VCaP (cell line): ENCODE measurements at regions not wholly inside any gene's neighbourhood (a gene's known extent, or its start where the extent isn't known, plus 50 kb on each side); places are given as distances from the start of the nearest gene placed in this dataset.

ENCODE experiments used
- H3K27ac ChIP-seq: fragments of 450-650 bp; 2 replicates; pipeline ENCODE4 v1.5.1; 2017
- CTCF ChIP-seq: fragments of 450-650 bp; conservative IDR thresholded peaks from 2 replicates; pipeline ENCODE4 v1.5.1; 2017; ENCODE audit warnings: mild to moderate bottlenecking, moderate library complexity

- H3K27ac ChIP-seq, result no peak overlapping the region
- TF ChIP-seq CTCF, result no peak
Observed at GRCh38 chr18:77803024-77803423, 553.4 kb downstream of the GALR1 start.

DNA sequence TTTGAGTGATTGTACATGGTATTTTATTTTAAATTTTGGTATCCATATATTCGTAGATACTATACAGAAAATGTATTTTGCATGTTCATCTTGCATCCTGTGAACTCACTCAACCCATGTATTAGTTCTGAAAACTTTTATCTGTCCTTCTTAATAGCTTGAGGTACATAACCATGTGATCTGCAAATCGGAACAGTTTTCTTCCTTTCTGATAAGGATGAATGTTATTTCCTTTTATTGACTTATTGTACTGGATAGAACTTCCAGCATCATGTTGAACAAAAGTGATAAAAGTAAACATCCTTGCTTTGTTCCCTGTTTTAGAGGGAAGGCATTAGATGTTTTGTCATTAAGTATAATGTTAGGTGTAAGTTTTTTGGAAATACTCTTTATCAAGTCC is 554.7 kb downstream of the GALR1 start:
- no peak overlapping the region for H3K27ac ChIP-seq
- no peak for TF ChIP-seq CTCF

DNA sequence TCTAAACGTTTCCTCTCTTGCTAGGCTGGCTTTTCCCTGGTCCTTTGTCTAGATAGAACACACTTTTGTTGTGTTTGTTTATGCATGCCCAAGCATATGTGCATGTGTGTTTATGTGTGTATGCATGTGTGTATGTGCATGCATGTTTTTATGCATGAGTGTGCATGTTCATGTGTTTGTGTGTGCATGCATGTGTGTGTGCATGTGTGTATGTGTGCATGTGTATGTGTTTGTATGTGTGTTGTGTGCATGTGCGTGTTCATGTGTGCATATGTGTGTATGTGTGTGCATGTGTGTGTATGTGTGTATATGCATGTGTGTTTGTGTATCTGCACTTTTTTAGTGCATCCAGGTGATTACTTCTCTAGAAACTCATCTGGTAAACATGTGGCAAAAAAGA is 558.0 kb downstream of the GALR1 start:
- no peak overlapping the region for H3K27ac ChIP-seq
- no peak for TF ChIP-seq CTCF

DNA sequence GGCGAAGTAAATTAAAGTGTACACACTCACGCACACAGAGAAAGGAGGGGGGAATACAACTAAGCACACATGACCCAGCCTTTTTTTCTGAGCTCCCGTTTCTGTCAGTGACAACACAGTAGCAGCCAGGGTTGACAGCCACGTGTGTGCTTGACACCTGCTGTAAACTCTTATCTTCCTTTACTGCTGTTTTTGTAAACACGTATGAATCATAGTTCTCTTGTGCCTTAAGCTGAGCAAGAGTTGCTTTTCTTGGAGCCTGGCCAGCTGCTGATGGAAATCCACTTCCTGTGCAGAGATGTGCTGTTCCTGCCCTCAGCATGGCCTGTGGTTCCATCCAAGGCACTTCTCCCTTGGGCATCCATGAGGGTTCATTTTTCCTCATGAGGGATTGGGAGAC is 561.9 kb downstream of the GALR1 start:
- no peak for TF ChIP-seq CTCF

DNA sequence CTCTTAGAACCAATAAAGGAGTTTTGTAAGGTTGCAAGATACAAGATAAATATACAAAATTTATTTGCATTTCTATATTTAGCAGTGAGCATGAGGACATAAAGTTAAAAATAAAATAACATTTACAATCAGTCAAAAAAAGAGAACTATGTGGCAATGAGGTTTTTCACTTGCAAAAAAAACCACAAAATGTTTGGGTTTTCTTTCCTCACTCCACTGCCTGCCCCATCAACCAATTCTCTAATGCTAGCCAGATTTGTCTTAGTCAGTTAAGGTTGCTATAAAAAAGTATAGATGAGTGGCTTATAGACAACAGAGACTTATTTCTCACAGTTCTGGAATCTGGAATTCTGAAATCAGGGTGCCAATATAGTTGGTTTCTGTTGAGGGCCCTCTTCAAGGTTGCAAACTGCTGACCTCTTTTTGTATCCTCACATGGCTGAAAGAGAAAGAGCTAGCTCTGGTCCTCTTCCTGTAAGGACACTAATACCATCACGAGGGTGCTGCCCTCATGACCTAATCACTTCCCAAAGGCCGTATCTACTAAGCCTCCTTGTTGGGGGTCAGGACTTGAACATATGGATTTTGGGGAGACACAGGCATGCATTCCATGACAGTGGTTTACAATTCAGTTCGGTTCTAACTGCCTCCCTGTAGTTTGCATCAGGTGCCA is 566.2 kb downstream of the GALR1 start:
- no peak overlapping the region for H3K27ac ChIP-seq
- no peak for TF ChIP-seq CTCF

More for the DNA sequence above, 561.9 kb downstream of the GALR1 start:
- H3K27ac ChIP-seq, result no peak overlapping the region

GRCh38 chr18:77818328-77818727 is 568.7 kb downstream of the GALR1 start:
- no peak overlapping the region for H3K27ac ChIP-seq
- TF ChIP-seq CTCF, result no peak

DNA sequence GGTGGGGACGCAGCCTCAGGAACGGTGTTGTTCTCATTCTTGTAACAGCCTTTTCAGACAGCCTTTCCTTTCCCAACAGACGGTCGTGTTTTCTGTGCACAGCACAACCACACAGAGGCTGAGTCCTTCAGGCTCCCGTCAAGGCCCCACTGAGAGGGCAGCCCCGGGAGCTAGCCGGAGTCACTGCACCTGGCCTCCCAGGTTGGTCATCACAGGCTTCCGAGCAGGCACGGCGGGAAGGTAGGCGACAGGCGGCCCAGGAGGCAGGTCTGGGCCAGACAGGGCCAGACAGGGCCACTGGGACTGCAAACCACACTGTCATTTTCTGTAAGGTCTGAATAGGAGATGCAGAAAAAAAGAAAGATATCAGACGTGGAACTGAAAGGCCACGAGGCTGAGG is 570.8 kb downstream of the GALR1 start:
- no peak for TF ChIP-seq CTCF
- no peak overlapping the region for H3K27ac ChIP-seq
